Activated CD4-positive, alpha-beta T cell treated with anti-CD3 and anti-CD28 coated beads, Interleukin-2, amount 50 U/mL, for 4 hours (primary cell): ENCODE measurements at regions not wholly inside any gene's neighbourhood (a gene's known extent, or its start where the extent isn't known, plus 50 kb on each side); places are given as distances from the start of the nearest gene placed in this dataset.
A peak's percentile ranks its signal among the peaks of the same experiment; 100 is the strongest.

Experiments used
- DNase-seq, 2 experiments: peaks; one replicate each; pipeline ENCODE4 v3.0.0-alpha.2; 2020

DNA sequence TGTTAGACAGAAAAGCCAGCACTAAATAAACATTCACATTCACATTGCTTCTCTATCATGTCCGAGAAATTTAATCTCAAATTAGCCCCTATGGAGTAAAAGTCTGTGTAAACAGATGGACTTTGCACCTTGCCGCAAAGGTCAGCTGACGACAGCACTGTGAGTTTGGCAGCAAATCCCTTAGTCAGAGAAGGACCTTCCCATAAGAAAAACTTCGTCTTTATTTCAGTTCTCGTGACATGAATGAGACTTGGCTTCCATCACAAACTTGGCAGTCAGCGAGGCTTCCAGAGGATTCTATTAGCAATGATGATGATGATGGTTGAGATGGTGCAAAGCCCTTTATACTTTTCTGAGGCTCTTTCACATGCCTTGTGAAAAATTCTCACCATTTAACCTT, 133.7 kb upstream of the IFNGR1 start:
- no peak for DNase-seq

DNA sequence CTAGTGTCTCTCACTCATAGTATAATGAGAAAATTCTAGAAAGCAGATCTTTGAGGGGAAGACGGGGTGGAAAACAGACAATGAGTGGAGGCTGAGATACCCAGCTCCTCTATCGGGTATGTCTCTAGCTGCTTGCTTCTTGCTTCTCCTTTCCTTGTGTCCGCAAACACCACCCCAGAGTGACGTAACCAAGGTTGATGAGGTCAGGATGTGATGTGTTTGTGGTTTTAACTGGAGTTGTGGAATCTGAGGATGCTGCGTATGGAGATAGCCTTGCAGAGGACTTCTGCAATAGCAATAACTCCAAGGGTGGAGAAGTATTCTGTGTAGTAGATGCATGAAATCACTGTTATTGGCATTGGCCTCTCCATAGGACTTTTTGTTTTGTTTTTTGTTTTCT, 132.7 kb upstream of the IFNGR1 start:
- no peak for DNase-seq

DNA sequence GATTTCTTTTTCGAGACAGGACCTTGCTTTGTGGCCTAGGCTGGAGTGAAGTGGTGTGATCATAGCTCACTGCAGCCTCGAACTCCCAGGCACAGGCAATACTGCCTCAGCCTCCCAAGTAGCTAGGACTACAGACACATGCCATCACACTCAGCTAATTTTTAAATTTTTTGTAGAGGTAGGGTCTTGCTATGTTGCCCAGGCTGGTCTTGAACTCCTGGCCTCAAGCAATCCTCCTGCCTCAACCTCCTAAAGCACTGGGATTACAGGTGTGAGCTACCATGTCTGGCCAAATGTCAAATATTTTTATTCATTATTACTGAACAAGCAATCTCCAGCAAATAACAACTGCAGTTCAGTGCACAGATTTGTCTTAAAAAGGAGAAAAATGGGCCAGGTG, 131.7 kb upstream of the IFNGR1 start:
- DNase-seq = no peak

DNA sequence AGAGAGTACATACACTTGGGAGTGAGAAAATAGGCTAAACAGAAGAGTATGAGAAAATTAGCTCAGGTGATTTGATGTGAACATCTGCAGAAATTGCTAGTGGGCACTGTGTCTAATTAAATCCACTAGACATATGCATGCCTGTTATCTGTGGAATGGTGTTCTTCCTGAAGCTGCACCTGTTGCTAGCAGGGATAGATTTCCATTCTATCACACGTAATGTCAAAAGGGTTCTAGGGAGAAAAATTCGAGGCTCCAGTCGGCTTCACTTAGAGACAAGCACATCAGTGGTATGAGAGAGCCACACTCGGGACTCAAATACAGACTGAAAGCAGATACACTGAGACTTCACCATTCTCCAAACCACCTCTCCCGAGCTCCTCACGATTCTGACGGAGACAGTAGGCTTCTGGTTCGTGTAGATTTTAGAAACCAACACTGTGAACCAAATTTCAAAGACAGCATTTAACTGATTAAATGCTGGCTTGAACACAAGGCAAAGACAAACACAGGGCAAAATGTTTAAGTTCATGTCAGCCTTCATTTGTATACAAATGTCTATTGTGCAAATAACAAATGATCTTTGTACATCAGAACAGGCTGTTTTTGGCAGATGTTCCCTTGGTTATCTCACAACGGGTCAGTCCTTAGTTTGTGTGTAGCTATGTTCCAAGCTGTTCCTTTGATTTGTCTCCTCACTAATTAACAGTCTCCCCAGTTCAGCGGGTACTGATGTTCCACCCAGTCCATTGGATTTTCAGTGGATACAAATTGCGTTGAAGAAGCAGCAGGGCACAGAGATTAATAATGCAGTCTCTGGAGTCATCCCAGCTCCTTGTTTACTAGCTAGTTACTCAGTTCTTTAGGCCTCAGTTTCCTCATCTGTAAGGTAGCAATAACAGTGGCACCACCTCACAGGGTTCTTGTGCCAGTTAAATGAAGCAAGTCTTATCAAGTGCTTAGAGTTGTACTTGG, 131.0 kb upstream of the IFNGR1 start:
- no peak for DNase-seq

DNA sequence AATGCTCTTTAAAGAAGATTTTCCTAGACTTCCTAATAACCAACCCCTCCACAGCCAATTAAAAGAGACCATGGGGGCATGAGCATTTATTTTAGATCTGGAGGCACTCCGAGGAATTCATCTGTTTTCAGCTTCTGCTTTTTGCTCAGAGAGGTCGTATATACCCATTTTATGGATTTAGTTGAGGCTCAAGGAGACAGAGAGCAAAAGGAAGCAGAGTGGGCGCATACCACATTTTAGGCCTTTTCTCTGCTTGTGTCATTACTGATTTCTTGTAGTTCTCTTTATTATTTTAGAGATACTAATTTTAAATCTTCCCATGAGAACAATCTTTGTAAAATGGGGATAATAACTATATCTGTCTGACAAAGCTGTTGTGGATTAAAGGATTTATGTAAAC, 129.6 kb upstream of the IFNGR1 start:
- no peak for DNase-seq

DNA sequence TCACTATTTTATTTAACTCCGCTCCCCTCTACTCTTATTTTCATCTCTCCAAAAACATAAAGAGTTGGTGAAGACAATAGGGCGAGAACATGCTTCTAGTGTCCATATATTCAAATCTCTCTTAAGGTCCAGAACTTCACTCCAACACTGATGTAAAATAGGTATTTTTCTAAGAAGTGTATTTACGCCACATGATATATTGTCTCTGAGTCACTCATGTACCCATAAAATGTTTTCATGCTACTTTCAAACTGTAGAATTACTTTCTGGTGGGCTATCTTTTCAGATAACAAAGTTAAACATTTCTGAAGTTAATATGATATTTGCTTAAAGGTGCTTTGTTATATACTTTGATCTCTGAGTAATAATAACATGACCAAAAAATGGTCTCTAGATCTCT, 124.1 kb upstream of the IFNGR1 start:
- DNase-seq = no peak

DNA sequence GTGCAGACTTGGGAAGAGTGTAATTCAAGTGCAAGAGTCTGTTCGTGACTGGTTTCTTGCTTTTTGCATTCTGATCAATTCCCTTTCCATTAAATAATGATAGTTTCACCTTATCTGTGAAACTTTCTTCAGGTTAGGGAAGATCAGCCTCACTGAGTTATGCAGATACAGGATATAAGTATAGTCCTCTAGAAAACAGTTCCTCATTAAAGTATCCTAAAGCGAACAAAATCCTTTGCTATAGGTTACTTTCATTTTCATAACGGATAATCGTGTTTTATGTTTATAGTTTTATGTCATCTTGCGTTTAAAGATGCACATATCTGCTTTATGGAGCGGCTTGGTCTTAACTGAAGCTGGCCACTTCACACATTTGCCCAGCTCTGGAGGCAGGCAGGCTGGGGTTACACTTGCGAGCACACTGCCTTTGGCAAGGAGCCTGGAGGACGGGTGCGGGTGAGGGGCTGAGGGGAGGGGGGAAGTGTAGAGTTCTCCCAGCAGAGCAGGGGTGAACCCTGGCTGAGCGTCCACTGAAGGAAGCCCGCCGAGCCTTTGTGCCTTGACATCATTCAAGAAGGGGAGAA, 123.5 kb upstream of the IFNGR1 start:
- no peak for DNase-seq

DNA sequence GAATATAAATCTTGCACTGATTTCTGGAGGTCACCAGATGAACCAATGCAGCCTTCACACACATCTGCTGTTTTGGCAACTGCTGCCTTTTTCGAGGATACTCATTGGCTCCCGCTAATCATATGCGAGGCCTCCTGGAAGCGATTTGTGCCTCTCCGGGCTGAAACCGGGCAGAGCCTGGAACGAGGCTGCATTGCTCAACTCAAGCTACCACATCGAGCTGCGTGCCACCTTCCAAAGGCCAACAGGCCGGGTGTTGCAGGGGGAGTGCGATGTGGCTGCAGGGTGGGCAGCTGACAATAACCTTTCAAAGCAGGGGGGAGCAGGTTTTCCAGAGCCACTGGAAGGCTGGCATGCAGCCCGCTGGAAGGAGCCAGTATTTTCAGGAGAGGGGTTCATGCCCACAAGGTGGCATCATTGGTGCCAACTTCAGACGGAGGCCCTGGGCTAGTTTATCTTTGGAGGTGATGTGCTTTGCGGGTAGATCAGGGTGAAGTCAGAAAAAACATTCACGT, 122.6 kb upstream of the IFNGR1 start:
- peak; percentile 39 to 46 for DNase-seq

DNA sequence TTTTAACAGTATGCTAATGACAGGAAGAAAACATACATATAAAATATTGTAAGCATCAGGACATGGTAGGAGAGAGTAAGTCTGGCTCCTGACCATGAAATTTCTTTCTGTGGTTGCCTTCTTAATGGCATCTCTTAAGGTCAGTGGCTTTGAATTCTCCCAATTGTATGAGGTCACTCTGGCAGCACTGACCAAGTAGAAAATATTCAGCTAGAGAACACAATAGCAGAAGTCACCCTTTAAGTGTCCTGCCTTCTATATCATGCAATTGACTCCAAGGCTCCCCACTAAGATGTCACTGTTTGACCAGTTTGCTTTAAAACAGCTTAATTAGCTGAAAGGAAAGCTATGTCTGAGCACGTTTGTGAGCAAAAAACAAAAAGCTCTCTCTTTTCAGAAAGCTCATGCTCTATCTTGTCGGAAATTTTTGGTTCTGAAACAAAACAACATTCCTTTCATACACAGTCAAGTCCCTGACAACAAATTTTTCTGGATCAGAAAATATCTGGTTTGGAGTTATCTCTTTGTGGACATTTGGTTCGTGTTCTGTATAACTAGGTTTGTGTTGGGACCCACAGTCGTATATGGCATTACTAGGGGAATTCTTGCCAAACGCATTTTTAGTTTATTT, 120.9 kb upstream of the IFNGR1 start:
- no peak for DNase-seq

DNA sequence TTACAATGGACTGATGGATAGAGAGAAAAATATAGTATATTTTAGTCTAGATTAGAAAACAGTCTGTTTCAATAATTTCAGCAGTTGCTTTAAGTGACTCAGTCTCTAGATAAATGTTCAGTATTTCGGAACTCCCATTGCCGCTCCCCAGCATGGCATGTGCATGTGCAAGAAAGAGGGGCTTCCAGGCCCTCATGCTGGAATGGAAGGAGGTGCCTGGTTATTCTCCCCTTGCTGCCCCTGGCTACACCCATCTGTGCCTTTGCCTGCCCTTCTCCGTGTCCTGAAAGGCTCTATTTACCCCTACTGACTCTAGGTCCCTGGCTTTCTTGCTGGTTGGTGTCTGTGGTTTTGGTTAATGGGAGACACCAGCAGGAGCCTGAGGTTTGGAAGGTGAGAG, 115.7 kb upstream of the IFNGR1 start:
- DNase-seq = no peak

DNA sequence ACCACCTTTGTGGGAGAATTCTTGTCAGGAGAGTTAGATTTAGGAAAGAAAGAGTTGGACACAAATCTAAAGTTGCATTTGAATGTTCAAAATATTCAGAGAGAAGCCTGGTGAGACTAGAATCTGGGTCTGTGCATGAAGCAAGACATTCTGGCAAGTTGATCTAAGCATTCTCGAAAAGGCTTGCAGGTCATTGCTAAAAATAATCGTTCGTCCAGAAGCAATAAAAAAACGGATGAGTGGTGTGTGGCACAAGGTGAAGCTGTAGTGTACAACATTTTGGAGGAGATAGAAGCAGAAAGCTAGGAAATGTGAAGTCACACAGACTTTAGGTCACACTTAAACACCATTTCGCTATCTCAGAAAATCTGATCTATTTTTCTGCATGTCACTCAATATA, 114.9 kb upstream of the IFNGR1 start:
- DNase-seq = no peak

DNA sequence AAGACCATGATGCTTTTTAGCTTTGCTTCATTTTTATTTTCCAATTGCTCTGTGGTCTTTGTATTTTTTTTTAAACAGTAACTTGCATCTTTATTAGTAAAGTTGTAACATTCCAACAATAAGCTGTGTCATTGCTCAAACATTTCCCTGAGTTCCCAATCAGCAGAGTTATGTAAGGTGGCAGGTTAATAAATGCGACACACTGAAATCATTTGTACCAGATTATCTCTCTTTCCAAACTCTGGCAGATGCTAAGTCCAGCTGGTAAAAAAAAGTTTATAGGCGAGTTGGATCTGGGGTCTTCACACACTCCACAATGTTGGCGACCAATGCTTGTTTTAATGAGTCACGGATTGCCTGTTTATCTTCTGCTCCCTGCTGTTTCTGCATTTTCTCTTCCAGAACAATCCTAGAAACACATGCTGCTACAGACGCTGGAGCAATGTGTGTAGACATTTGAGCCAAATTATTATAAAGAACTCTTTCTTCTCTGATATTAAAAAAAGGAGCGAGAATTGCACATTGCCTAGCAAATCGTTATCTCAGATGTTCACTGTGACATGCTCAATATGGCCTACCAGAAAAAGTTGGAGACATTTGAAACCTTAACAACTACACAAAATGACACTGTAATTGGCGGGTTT, 113.6 kb upstream of the IFNGR1 start:
- DNase-seq = no peak

DNA sequence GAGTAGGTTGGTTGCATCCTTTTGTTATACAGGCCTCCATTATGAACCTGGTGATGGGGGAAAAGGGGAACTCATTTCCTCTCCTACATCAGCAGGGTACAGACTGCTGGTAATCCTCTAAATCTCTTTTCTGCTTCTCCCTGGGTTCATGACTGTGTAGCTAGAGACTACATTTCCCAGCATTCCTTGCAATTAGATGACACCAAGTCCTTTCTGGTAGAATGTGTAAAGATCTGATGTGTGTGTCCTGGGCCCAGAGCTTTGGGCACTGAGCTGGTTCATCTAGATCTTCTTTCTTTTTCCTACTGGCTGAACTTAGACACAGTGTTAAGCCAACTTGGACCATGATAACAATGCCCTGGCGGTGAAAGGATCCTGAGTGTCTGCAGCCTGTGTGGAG, 104.7 kb upstream of the IFNGR1 start:
- no peak for DNase-seq

DNA sequence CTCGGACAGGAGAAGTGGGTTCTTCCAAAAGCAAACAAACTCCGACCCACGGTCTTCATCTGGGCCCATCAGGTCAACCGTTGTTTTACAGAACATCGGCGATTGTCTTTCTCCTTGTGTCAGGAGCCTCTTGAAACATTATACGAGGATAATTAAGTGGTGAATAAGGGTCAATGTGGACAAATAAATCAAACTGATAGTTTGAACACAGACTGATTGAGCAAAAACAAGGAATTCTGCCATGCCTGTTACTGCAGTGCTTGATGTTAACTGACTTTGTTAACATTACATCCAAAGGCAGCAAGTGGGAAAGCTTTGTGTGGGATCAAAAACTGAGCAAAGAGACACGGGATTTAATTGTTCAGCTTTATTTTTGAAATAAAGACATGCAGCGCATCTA, 101.1 kb upstream of the IFNGR1 start:
- DNase-seq = no peak

DNA sequence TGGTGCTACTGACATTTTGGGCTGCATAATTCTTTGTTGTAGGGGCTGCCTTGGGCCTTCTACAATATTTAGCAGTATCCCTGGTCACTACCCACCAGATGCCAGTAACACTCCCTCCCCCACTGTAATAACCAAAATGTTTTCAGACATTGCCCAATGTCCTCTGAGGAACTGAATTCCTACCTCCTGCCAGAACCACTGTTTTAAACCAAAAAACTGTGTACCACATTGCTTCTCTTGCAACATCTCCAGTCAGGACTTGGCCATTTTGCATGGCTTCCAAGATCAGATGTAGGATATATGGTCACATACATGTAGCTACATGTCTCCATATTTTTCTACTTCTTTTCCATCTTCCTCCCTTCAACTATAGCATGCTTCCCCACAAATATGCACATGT, 97.4 kb upstream of the IFNGR1 start:
- DNase-seq = no peak

DNA sequence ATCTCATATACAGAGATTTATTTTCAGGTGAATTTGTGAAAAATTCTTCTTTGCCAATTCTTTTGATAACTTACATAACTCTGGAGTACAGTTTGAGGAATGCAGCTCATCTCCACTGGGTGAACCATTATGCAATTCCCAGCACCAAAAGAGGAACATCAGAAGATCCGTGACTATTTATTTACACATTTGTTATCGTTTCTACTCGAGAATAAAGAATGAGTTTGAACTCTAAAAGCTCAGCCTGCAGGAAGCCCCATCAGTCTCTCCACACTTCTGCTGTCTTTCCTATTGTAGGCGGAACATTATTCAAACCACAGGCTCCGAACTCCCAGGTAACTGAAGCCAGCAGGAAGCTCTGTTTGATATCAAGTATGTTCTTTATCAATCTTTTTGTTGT, 95.9 kb upstream of the IFNGR1 start:
- DNase-seq = no peak

DNA sequence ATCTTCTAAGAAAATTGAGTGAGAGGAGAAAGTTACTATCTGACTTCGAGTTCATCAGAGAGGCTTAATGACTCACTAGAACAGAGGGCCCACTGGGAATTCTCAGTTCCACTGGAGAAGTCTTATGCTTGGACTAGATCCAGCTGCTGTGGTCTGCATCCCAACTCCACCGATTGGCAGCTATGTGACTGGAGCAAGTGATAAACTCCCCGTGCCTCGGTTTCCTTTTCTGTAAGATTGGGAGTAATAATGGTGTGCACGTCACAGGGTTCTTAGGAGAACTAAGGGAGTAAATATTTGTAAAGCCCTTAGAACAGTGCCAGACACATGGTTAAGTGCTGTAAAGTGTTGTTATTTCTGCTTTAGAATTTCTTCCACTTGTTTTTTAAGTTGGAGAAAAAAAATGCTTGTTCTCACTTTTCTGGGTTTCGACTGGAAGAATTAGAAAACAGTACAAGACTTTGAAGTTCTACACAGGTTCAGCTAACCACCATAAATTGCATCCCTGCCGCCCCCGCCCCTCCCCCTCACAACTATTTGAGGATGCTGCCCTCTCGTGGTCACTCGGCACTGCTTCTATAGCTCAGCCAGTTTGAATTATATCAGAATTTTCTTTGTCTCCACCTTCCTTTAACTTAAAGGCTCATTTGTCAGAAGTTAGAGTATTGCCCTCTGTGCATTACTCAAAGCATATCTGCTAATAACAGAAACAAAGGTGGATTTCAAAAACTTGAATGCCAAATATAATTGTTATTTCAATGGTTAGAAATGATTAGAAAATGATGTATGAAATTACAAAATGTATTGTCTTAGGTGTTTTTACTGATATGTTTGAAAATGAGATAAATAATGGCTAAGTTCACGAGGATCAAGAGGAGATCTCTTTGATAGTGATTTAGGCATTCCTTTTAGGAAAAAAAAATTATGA, 95.0 kb upstream of the IFNGR1 start:
- DNase-seq = peak; percentile 71 to 73

DNA sequence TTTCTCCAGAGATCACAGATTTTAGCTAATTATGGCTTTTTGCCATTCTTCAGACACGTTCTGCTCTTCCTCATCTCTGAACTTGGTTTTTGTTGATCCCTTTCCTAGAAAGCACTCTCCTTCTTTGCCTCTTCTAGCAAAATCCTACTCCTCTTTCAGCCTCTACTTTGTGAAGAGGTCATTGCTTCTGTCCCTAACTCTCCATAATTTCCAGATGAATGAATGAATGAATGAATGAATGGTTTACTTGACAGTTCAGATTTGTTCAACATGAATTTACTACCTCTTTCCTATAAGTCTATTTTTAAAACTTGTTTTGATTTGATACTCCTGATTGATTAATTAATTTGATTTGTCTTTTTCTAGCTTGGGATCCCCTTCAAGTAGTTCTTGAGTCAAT, 94.0 kb upstream of the IFNGR1 start:
- DNase-seq = no peak

DNA sequence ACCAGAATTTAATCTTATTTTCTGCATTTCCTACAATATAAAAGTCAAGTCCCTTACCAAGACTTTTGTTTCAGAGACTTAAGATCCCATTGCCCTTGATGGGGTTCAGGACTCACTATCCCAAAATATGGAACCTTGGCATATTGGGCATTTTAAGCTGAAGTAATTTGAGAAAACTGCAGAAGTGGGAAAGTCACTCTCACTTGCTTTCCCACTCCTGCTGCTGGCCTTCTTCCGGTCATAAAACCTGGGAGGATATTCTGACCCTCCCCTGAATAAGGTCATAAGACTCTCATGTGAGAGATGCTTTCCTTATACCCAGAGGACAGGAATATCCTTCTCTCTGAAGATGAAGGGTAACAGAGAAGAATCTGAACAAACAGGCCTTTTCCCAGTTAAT, 92.8 kb upstream of the IFNGR1 start:
- no peak for DNase-seq

DNA sequence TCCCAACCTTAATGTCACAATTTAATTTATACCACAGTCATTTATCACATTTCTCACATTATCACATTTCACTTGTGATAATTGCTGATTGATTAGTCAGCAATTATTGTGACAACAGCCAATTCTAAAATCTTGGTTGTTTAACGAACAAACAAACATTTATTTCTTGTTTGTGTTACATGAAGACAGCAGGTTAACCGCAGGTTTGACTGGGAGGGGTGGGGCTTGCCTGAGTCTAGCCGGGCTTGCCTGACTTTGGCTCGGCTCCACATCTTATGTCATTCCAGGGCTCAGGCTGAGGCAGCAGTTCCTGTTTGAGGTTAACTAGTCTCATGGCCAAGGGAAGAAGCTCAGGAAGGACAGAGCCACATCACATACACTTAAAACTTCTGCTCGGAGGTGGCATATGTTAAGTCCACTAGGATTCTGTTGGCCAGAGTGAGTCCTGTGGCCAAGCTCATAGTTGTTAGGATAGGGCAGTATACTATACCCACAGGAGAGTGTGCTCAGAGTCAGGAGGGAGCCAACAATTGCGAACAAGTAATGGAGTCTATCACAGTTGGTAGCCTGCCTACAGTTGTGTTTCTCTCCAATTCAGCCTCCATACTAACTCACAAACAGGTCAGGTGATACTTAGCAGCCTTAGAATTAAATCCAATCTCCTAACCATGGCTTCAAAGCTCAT, 90.0 kb upstream of the IFNGR1 start:
- no peak for DNase-seq

DNA sequence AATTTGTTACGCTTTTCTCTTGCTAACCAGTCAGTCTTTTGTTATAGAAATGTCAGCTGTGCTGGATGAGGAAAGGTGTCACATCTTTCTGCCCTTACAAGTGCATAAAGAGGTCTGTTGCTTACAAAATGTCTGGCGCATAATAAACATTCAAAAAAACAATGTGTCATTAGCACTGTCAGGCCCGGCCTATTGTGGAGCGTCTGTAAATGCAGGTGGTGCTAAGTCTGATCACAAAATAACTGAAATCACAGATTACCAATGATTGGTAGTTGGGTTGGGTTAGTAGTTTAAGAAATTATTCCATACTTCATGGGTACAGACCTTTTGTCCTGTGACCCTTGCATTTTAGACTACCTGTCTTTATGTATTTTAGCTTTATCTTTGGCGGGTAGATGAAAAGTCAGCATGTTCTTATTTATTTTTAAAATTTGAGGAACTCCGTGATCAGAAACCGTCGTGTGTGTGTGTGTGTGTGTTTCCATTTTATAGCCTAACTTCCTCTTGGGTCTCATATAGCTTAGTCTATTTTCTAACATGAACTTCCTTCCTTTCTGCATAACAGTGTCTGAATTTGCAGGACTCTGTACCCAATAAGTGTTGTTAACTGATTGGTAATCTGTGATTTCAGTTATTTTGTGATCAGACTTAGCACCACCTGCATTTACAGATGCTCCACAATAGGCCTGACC, 88.1 kb upstream of the IFNGR1 start:
- DNase-seq = no peak
